IgD-negative memory B cell (primary cell): ENCODE measurements at regions not wholly inside any gene's neighbourhood (a gene's known extent, or its start where the extent isn't known, plus 50 kb on each side); places are given as distances from the start of the nearest gene placed in this dataset.

Experiments
- H3K27ac Mint-ChIP-seq, 3 donors: one replicate each; pipeline ENCODE4 v1.8.0; 2020 to 2022; ENCODE audit warnings: mild to moderate bottlenecking in 3 of 3, mixed read lengths in 3 of 3, moderate library complexity in 1 of 3
- H3K27me3 Mint-ChIP-seq: one replicate; pipeline ENCODE4 v1.8.0; 2021; ENCODE audit warnings: mixed read lengths
- H3K36me3 Mint-ChIP-seq: one replicate; pipeline ENCODE4 v1.8.0; 2020; ENCODE audit warnings: mild to moderate bottlenecking, mixed read lengths
- H3K4me1 Mint-ChIP-seq, 3 donors: one replicate each; pipeline ENCODE4 v1.8.0; 2020 to 2022; ENCODE audit warnings: mixed read lengths in 3 of 3, mild to moderate bottlenecking in 1 of 3
- H3K4me3 Mint-ChIP-seq, 4 donors: one replicate each; pipeline ENCODE4 v1.8.0; 2020 to 2022; ENCODE audit warnings: mild to moderate bottlenecking in 4 of 4, mixed read lengths in 4 of 4, moderate library complexity in 3 of 4
- H3K9me3 Mint-ChIP-seq, 3 donors: one replicate each; pipeline ENCODE4 v1.8.0; 2020 to 2021; ENCODE audit warnings: mixed read lengths in 3 of 3, mild to moderate bottlenecking in 1 of 3

DNA sequence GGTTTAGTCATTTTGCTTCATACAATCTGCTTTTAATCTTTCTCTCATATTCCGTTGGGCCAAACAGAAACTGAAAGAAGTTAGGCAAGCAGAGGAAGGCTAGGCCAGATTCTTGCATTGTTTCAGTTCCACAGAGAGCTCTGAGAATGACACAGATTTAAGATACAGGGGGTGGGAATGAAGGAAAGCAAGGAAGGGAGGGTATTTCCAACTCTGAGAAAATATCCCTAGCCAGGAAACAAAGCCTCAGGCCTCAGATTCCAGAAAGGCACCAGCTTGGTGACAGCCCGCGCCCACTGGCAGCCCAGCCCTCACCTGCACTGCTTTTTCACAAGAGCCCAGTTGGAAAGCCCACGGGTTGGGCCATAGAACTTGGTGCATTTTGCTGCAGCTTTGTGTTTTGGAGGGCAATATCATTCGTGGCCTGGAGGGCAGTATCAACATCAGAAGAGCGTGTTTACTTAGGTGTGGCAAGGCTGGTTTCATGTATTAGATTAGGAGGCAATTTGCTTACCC is 63.5 kb downstream of the ENC1 start:
- H3K4me1 Mint-ChIP-seq: peaks cover 13 to 24% (median 20%) of the 10 kb centered on the region in 3 donors
- H3K27ac Mint-ChIP-seq: peak overlapping the region; percentile 25 to 75 (median 55)
- no peaks in the 10 kb centered on the region for H3K9me3 Mint-ChIP-seq
- H3K36me3 Mint-ChIP-seq: peaks cover 2% of the 10 kb centered on the region
- peak overlapping the region in 3 of 4 donors; percentile 59 to 88 (median 79) for H3K4me3 Mint-ChIP-seq
- peaks cover 3% of the 10 kb centered on the region for H3K27me3 Mint-ChIP-seq

DNA sequence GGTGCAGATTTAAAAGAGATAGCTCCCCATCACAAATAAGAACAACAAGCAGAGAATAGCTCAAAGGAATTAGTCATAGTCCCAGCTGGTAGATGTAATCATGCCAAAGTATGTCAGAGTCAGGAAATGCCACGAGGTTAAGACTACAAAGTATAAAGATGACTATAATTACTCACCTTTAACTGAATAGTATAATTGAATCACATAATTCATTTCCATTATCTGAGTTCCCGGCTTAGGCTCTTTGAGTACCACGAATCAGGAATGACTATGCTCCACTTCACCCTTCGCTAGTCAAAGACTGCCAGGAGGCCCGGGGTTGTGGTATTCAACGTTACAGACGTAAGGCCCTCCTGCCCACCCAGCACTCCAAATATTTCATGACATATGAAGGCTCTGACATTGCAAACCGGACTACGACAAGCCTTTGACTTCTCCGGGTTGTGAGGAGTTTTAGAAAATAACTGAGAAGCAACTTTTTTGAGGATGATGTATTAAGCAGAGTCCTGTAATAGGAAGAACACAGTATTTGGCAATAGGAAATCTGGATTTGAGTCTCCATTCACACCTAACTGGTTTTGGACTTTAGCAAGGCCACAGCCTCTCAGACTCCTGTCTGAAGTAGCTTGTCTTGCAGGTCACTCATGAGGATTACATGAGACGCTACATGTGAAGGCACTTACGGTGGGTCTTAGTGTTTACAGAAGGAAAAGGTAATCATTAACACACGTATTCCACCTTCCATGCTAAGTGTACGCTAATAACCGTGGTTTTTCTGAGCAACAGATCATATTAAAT is 64.6 kb downstream of the ENC1 start:
- H3K4me3 Mint-ChIP-seq: peak overlapping the region in 1 of 4 donors; percentile 76

DNA sequence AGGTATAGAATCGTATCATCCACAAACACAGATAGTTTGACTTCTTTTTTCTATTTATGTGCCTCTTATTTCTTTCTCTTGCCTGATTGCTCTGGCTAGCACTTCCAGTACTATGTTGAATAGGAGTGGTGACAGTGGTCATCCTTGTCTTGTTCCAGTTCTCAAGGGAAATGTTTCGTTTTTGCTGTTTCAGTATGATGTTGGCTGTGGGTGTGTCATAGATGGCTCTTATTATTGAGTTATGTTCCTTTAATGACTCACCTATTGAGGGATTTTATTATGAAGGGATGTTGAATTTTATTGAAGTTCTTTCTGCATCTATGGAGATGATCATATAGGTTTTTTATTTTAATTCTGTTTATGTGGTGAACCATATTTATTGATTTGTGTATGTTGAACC is 70.3 kb downstream of the ENC1 start:
- H3K4me1 Mint-ChIP-seq: peaks cover 0 to 3% (median 0%) of the 10 kb centered on the region in 3 donors
- H3K36me3 Mint-ChIP-seq: peaks cover 2% of the 10 kb centered on the region
- no peak overlapping the region for H3K4me3 Mint-ChIP-seq
- peaks cover 4% of the 10 kb centered on the region for H3K27me3 Mint-ChIP-seq
- H3K9me3 Mint-ChIP-seq: peaks cover 0 to 9% (median 2%) of the 10 kb centered on the region in 3 donors
- H3K27ac Mint-ChIP-seq: no peak overlapping the region

More for the DNA sequence above, 64.6 kb downstream of the ENC1 start:
- Mint-ChIP-seq H3K9me3 (peaks cover 0 to 2% (median 0%) of the 10 kb centered on the region in 3 donors), H3K4me1 (peaks cover 13 to 24% (median 20%) of the 10 kb centered on the region in 3 donors), H3K36me3 (peaks cover 2% of the 10 kb centered on the region), H3K27ac (no peak overlapping the region), H3K27me3 (peaks cover 4% of the 10 kb centered on the region)

DNA sequence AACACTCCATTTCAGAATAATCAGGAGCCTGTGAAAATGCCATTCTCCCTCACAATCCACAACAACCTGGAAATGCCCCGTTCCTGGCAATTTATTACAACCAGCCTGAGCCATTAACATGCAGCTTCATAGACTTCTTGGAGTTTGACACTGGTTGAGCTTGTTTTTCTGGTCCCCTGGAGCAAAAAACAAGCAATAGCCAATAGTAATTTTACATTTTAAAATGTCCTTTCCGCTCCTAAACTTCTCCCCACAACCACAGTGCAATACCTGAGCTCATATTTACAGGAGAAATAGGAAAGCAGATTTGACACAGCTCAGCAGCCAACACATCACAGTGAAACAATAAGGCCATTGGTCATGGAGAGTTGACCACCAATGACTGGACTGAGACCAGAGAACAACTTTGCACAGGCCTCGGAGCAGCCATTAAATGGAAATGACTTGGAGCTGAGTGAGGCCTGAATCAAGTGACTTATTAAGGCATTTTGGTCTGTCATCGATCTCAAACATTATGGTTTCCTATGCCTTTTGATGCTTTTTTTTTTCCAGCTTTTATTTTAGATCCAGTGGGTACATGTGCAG is 73.0 kb downstream of the ENC1 start:
- Mint-ChIP-seq H3K4me1 (peaks cover 0 to 3% (median 0%) of the 10 kb centered on the region in 3 donors), H3K27me3 (peaks cover 4% of the 10 kb centered on the region), H3K4me3 (no peak overlapping the region), H3K36me3 (no peaks in the 10 kb centered on the region), H3K9me3 (peaks cover 0 to 9% (median 2%) of the 10 kb centered on the region in 3 donors), H3K27ac (peak overlapping the region in 1 of 3 donors; percentile 48)

DNA sequence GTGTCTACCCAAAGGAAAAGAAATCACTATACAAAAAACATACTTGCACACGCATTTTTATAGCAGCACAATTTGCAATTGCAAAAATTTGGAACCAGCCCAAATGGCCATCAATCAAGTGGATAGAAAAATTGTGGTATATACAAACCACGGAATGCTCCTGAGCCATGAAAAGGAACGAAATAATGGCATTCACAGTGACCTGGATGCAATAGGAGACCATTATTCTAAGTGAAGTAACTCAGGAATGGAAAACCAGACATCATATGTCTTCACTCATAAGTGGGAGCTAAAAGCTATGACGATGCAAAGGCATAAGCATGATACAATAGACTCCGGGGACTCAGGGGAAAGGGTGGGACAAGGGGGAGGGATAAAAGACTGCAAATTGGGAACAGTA is 78.4 kb downstream of the ENC1 start:
- no peak overlapping the region for H3K4me3 Mint-ChIP-seq
- H3K27me3 Mint-ChIP-seq: peaks cover 3% of the 10 kb centered on the region

DNA sequence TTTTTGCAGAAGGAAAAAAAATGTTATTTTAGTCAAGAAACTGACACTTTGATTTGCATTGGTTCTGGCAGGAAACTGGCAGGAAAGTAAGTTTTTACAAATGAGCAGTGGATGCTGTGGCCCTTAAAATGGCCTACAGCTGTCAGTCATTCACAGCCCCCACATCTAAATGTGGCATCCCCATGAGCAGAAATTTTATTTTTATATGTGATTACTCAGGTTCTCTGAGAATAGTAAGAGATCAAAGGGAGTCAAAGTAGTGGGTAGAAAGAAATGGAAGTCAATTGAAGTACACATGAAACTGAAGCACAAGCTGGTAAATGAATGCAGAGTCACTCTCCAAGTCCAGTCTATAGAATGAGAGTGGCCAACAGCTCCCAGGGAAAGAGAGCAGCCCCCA is 80.3 kb downstream of the ENC1 start:
- Mint-ChIP-seq H3K9me3 (no peaks in the 10 kb centered on the region), H3K27me3 (peaks cover 3% of the 10 kb centered on the region), H3K4me3 (no peak overlapping the region), H3K27ac (no peak overlapping the region), H3K36me3 (no peaks in the 10 kb centered on the region), H3K4me1 (peaks cover 0 to 2% (median 0%) of the 10 kb centered on the region in 3 donors)

More for the DNA sequence above, 78.4 kb downstream of the ENC1 start:
- Mint-ChIP-seq H3K36me3 (no peaks in the 10 kb centered on the region), H3K4me1 (peaks cover 0 to 3% (median 2%) of the 10 kb centered on the region in 3 donors), H3K9me3 (no peaks in the 10 kb centered on the region), H3K27ac (no peak overlapping the region)

DNA sequence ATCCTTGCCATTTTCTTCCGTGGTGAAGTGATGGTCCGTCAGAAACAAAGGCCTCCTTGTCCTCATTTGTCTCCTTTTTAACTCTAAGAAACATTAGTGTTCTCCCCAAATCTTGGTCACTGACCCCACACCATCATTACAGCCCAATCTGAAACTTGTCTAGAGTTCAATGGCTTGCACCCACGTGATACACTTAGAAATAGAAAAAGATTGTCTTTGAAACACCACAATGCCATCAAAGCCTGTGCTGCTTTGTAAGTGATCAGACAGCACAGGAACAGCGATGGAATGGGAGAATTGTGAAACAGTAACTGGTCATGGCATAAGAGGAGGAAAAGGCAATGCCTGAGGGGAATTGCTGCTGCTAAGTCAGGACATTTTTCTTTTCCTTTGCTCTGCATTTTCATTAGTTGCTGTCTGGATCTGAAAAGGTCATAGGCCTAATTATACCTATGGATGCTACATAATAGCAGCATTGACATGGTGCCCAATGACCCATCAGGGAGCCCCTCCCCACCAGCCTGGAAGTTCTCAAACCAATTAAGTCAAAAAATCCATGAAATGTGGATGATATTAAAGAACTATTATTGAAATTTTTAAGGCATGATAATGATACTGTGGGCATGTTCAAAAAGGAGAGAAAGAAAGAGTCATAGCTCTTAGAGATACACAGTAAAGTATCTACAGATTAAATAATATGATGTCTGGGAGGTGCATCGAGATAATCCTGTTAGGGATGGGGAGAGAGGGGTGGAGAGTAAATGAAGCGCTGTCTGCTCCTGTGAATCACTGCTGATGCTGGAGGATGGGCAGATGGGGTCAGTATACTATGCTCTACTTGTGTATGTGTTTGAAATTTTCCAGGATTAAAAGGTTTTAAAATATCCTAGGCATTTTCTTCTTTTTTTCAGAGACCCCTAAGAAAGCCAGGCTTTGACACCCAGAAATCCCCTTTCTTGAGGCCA is 83.6 kb downstream of the ENC1 start:
- Mint-ChIP-seq H3K9me3 (peaks cover 0 to 4% (median 0%) of the 10 kb centered on the region in 3 donors), H3K27ac (peak overlapping the region in 1 of 3 donors; percentile 51), H3K27me3 (peaks cover 4% of the 10 kb centered on the region), H3K4me3 (no peak overlapping the region), H3K4me1 (peaks cover 0 to 2% (median 0%) of the 10 kb centered on the region in 3 donors), H3K36me3 (no peaks in the 10 kb centered on the region)

DNA sequence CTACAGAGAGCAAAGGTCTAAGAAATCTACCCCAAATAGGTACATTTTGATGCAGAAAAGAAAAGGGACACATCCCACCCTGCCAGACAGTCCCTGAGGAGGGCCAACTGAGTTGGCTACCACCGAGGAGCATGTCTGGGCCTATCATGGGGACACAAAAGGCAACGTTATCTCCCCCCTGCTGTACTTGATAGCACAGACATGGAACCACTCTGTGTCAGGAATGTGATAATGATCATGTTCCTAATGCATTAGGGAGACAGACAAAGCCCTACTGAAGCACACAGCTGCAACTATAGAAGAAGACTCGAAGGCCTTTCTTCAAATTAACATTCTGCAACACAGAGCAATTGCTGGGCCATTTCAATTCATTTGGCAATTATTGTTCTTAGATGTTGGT is 84.5 kb downstream of the ENC1 start:
- H3K36me3 Mint-ChIP-seq: no peaks in the 10 kb centered on the region
- no peak overlapping the region for H3K4me3 Mint-ChIP-seq
- H3K4me1 Mint-ChIP-seq: peaks cover 0 to 2% (median 0%) of the 10 kb centered on the region in 3 donors
- peaks cover 0 to 4% (median 0%) of the 10 kb centered on the region in 3 donors for H3K9me3 Mint-ChIP-seq
- H3K27ac Mint-ChIP-seq: no peak overlapping the region
- peaks cover 4% of the 10 kb centered on the region for H3K27me3 Mint-ChIP-seq

DNA sequence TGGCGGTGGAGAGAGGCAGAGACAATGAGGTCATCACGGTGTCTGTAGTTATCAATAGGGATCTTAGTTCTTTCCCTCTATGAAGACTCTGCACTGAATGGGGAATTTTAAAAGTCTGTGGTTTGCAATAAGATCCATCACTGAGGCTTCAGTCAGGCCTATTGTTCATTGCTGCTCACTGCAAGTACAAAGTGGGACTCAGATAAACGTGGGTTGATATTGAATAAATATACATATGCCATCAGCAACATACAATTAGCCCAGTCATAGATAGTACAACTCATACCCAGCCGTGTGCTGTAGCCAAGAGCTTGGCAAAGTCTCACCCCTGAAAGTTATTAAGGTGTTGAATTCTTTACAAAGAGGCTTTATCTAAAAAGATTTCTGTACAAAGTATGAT is 88.4 kb downstream of the ENC1 start:
- H3K9me3 Mint-ChIP-seq: peaks cover 0 to 4% (median 0%) of the 10 kb centered on the region in 3 donors
- H3K4me1 Mint-ChIP-seq: no peaks in the 10 kb centered on the region
- H3K27me3 Mint-ChIP-seq: peaks cover 1% of the 10 kb centered on the region
- no peak overlapping the region for H3K4me3 Mint-ChIP-seq
- no peaks in the 10 kb centered on the region for H3K36me3 Mint-ChIP-seq
- no peak overlapping the region for H3K27ac Mint-ChIP-seq

DNA sequence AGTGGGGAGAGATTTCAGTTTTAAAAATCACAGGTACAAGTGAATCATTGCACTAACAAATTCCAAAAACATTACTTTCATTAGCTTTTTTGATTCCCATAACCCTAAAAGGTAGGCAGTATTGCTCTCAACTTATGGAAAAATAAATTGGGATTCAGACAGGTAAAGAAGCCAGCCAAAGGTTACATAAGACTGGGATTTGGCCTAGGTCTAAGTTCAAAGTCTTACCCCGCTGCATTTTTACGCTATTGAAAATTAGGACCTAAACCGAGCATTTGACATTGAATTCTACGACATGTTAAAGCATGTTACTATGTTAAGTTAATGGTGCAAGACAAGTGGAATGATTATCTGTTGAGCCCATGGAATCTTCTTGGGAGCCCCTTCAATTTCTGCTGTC is 89.6 kb downstream of the ENC1 start:
- Mint-ChIP-seq H3K9me3 (peaks cover 0 to 4% (median 0%) of the 10 kb centered on the region in 3 donors), H3K4me1 (no peaks in the 10 kb centered on the region), H3K27ac (no peak overlapping the region), H3K36me3 (no peaks in the 10 kb centered on the region), H3K27me3 (peaks cover 1% of the 10 kb centered on the region), H3K4me3 (no peak overlapping the region)

DNA sequence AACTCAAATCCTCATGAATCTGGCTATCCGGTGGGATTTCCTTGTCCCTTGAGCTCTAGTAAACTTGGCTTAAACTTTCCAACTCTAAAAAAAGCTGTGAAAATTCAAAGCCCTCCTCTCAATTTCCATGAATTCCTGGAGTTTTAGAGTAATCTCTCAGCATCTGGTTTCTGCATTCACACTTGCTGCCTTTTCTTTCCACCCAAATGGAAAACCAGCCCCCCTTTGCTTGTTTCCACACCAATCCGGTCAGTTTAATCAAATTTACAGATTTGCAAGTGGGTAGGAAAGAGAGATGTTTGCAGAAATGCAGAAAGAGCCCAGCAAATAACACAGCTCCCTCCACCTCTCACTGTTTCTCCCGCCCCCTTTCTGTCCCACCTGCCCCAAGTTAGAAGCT is 91.1 kb downstream of the ENC1 start:
- Mint-ChIP-seq H3K36me3 (no peaks in the 10 kb centered on the region), H3K27me3 (no peaks in the 10 kb centered on the region), H3K4me3 (no peak overlapping the region), H3K27ac (no peak overlapping the region), H3K4me1 (no peaks in the 10 kb centered on the region), H3K9me3 (peaks cover 0 to 1% (median 0%) of the 10 kb centered on the region in 3 donors)

DNA sequence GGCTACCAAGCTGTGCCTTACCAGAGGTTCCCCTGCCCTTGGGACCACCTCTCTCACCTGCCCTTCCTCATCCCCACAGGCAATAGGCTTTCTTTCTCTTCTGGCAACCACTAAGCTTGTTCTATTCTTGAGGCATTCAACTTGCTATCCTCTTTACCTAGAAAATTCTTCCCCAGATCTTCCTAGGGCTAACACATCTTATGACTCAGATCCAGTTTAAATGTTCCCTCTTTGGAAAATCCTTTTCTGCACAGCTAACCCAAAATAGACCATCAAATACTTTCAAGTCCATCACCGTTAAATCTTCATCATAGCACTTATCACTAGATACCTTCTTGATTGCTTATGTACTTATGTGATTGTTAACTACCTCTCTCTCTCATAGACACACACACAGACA is 93.7 kb downstream of the ENC1 start:
- Mint-ChIP-seq H3K27ac (no peak overlapping the region), H3K36me3 (no peaks in the 10 kb centered on the region), H3K4me1 (no peaks in the 10 kb centered on the region), H3K9me3 (no peaks in the 10 kb centered on the region), H3K4me3 (no peak overlapping the region), H3K27me3 (peaks cover 6% of the 10 kb centered on the region)

DNA sequence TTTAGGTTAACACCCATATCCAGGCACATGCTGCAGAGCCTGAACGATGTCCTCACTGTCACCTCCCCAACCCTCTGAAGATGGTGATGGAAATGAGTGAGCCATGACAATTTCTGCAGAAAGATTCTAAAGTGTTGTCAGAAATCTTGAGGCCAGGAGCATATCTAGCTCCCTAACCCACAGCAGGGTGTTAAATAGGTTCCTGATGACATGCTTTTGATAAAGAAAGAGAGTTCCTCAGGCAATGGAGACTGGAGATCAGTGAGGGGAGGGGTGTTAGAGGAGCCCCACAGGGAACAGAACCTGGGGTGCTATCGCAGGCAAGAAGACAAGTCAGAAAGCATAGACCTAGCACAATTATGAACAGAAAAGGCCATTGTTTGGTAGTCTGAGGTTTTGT is 95.7 kb downstream of the ENC1 start:
- H3K27ac Mint-ChIP-seq: no peak overlapping the region
- H3K4me1 Mint-ChIP-seq: no peaks in the 10 kb centered on the region
- H3K4me3 Mint-ChIP-seq: no peak overlapping the region
- H3K27me3 Mint-ChIP-seq: peaks cover 8% of the 10 kb centered on the region
- no peaks in the 10 kb centered on the region for H3K36me3 Mint-ChIP-seq
- no peaks in the 10 kb centered on the region for H3K9me3 Mint-ChIP-seq

DNA sequence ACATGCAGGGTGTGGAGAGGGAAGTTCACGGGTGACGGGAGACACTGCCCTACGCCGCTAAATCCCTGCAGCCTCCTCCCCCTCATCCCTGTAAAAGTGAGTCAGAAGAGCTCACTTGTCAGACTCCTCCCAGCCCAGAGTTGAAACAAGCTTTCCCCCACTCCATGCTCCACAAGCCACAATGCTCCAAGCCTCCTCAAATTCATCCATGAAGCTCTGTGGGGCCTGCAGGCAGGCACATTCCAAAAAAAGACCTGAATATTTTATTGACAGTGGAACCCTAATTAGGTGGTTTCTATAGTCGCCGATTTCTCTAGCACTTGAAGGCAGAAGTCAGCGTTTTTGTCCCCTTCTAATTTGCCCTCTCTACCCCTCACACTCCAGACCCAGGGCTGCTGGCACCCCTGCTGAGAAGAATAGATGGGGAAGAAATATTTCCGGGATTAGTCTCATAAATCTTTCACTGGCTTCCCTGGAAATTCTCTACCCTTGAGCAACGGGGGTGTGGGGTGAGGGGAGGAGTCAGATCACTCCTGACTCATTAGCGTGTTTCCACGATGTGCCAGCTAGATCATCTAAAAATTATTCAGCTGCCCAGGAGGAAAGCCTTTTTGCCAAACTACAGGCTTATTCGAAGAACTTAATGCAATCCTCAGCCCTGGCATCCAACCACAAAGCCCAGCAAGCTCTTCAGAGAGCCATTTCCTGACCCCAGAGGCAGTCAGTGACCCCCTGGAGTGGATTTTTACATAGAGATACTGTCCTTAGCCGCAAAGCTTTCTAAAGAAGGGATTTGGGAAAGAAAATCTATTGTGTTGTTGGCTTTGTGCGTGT is 97.1 kb downstream of the ENC1 start:
- H3K9me3 Mint-ChIP-seq: peaks cover 0 to 2% (median 0%) of the 10 kb centered on the region in 3 donors
- H3K27me3 Mint-ChIP-seq: peaks cover 11% of the 10 kb centered on the region
- H3K4me1 Mint-ChIP-seq: no peaks in the 10 kb centered on the region
- no peak overlapping the region for H3K4me3 Mint-ChIP-seq
- no peaks in the 10 kb centered on the region for H3K36me3 Mint-ChIP-seq
- no peak overlapping the region for H3K27ac Mint-ChIP-seq
